ENCODE measurements at regions not wholly inside any gene's neighbourhood (a gene's known extent, or its start where the extent isn't known, plus 50 kb on each side); places are given as distances from the start of the nearest gene placed in this dataset.

DNA sequence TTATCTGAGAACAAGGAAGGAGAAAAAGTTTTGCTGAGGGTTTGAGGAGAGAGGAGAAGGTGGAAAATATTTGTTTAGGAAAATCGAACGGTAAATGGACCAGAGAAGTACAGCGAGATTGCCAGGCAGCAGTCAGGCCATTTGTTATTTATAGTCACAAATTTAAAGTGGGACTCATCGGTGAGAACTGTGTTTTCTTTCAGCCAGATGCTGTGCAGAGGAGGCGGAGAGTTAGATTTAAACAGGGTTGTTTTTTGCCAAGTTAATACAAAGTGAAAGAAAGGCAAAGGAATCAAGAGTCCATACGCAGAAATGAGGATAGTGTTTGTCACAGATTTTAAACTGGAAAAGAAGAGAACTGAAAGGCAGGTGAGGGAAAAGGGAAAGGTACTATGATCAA is 200.6 kb upstream of the CNOT2 start:
- TF ChIP-seq, protein P1, sequence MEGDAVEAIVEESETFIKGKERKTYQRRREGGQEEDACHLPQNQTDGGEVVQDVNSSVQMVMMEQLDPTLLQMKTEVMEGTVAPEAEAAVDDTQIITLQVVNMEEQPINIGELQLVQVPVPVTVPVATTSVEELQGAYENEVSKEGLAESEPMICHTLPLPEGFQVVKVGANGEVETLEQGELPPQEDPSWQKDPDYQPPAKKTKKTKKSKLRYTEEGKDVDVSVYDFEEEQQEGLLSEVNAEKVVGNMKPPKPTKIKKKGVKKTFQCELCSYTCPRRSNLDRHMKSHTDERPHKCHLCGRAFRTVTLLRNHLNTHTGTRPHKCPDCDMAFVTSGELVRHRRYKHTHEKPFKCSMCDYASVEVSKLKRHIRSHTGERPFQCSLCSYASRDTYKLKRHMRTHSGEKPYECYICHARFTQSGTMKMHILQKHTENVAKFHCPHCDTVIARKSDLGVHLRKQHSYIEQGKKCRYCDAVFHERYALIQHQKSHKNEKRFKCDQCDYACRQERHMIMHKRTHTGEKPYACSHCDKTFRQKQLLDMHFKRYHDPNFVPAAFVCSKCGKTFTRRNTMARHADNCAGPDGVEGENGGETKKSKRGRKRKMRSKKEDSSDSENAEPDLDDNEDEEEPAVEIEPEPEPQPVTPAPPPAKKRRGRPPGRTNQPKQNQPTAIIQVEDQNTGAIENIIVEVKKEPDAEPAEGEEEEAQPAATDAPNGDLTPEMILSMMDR (IDR thresholded peaks at IDR 0.05) = no peak
- no peak for TF ChIP-seq POLR2A (IDR thresholded peaks at IDR 0.05)

Measured in lower leg skin (tissue), 3 donors.